Gastrocnemius medialis (tissue), 4 donors: ENCODE measurements at regions not wholly inside any gene's neighbourhood (a gene's known extent, or its start where the extent isn't known, plus 50 kb on each side); places are given as distances from the start of the nearest gene placed in this dataset.

Source experiments
- CTCF ChIP-seq, 5 experiments: fragments of 450-650 bp in 3 of 5; fragments of 200-600 bp in 2 of 5; sonication (generic) in 2 of 5; IDR thresholded peaks in 4 of 5; conservative IDR thresholded peaks in 1 of 5; 1 replicate in 4 of 5; 2 replicates in 1 of 5; pipeline ENCODE4 v1.5.1; 2016 to 2019; ENCODE audit warnings: antibody characterized with exemption in 5 of 5, mild to moderate bottlenecking in 3 of 5, moderate library complexity in 3 of 5
- POLR2A ChIP-seq, 2 donors: fragments of 450-650 bp; IDR thresholded peaks; one replicate each; pipeline ENCODE4 v1.6.1; 2017; ENCODE audit warnings: antibody characterized with exemption in 2 of 2, mild to moderate bottlenecking in 2 of 2, moderate library complexity in 2 of 2

GRCh38 chr4:79147251-79147650 is 178.6 kb downstream of the NAA11 start:
- TF ChIP-seq CTCF (IDR thresholded peaks at IDR 0.05 in 4 of 5, conservative IDR thresholded peaks at IDR 0.05 in 1 of 5), result no peak
- TF ChIP-seq POLR2A (IDR thresholded peaks at IDR 0.05), result no peak
